Esophagus muscularis mucosa (tissue), 4 donors: ENCODE measurements at regions not wholly inside any gene's neighbourhood (a gene's known extent, or its start where the extent isn't known, plus 50 kb on each side); places are given as distances from the start of the nearest gene placed in this dataset.
A peak's percentile ranks its signal among the peaks of the same experiment; 100 is the strongest.

ENCODE experiments used
- DNase-seq: peaks from one replicate; pipeline ENCODE4 v3.0.0-alpha.2; 2017; ENCODE audit errors: extremely low spot score
- H3K27ac ChIP-seq, 4 donors: fragments of 200-600 bp; sonication (generic); replicated peaks in 1 of 4; 1 replicate in 3 of 4; 2 replicates in 1 of 4; pipeline ENCODE4 v1.5.1; 2016 to 2019; ENCODE audit warnings: mild to moderate bottlenecking in 1 of 4
- H3K27me3 ChIP-seq, 4 donors: fragments of 200-600 bp; sonication (generic); one replicate each; pipeline versions ENCODE4 v1.5.1 to v1.6.0; 2016 to 2019
- H3K36me3 ChIP-seq, 4 donors: fragments of 200-600 bp; sonication (generic); one replicate each; pipeline ENCODE4 v1.5.1; 2016 to 2019
- H3K4me1 ChIP-seq, 4 donors: fragments of 200-600 bp; sonication (generic); one replicate each; pipeline ENCODE4 v1.5.1; 2016 to 2019
- H3K4me3 ChIP-seq, 4 donors: fragments of 200-600 bp; sonication (generic); 1 replicate in 2 of 4; 2 replicates in 2 of 4; pipeline ENCODE4 v1.5.1; 2016 to 2019; ENCODE audit warnings: mild to moderate bottlenecking in 4 of 4, moderate library complexity in 1 of 4
- H3K9me3 ChIP-seq, 4 donors: fragments of 200-600 bp; sonication (generic); 1 replicate in 3 of 4; 2 replicates in 1 of 4; pipeline ENCODE4 v1.5.1; 2016 to 2019
- EP300 ChIP-seq: sonication (generic); formaldehyde crosslinking; IDR thresholded peaks from one replicate; pipeline ENCODE4 v1.6.1; 2017; ENCODE audit warnings: antibody characterized with exemption
- POLR2A ChIP-seq: fragments of 450-650 bp; IDR thresholded peaks from one replicate; pipeline ENCODE4 v1.6.1; 2017; ENCODE audit warnings: antibody characterized with exemption, moderate library complexity, mild to moderate bottlenecking, low read depth
- POLR2AphosphoS5 ChIP-seq, 2 donors: sonication (generic); formaldehyde crosslinking; IDR thresholded peaks; one replicate each; pipeline ENCODE4 v1.6.1; 2017; ENCODE audit warnings: antibody characterized with exemption in 2 of 2
- WGBS: methylation state at CpG from one replicate; pipeline ENCODE4 v1.1.5; 2018; 5-methylcytosine and 5-hydroxymethylcytosine counted together
- intact Hi-C: fragments of 100-400 bp; cut with DNase I; formaldehyde crosslinking; loops from one replicate; pipeline ENCODE4 v1.15.1; 2023
- TF ChIP-seq, protein P1 (sequence below), 3 experiments: fragments of 200-600 bp in 2 of 3; fragments of 450-650 bp in 1 of 3; sonication (generic) in 2 of 3; IDR thresholded peaks; one replicate each; pipeline ENCODE4 v1.5.1; 2017 to 2019; ENCODE audit warnings: antibody characterized with exemption in 3 of 3, mild to moderate bottlenecking in 2 of 3, moderate library complexity in 1 of 3

- Histone ChIP-seq H3K27ac (peak overlapping the region in 2 of 4 donors; percentile 74 to 83), H3K4me3 (no peak overlapping the region), H3K9me3 (no peaks in the 10 kb centered on the region), H3K27me3 (no peaks in the 10 kb centered on the region), H3K4me1 (peaks cover 26 to 58% (median 53%) of the 10 kb centered on the region in 4 donors), H3K36me3 (no peaks in the 10 kb centered on the region)
- DNase-seq = no peak
- TF ChIP-seq EP300 (no peak), POLR2A (no peak), POLR2AphosphoS5 (IDR thresholded peaks at IDR 0.05) (no peak)
- WGBS = 59% methylated on average over 2 of the region's 2 CpGs
- intact Hi-C loops = loop anchor here (10.0 kb wide), 2 partner anchors 119 to 141 kb away; no protein-coding TSS in a partner anchor
Observed at GRCh38 chr7:47634273-47634672, 52.4 kb upstream of the TNS3 start.

- no peak for DNase-seq
- H3K4me1 ChIP-seq = peaks cover 21 to 47% (median 42%) of the 10 kb centered on the region in 4 donors
- H3K27ac ChIP-seq = no peak overlapping the region
- TF ChIP-seq POLR2A (no peak), EP300 (no peak), POLR2AphosphoS5 (IDR thresholded peaks at IDR 0.05) (no peak)
- TF ChIP-seq, protein P1, sequence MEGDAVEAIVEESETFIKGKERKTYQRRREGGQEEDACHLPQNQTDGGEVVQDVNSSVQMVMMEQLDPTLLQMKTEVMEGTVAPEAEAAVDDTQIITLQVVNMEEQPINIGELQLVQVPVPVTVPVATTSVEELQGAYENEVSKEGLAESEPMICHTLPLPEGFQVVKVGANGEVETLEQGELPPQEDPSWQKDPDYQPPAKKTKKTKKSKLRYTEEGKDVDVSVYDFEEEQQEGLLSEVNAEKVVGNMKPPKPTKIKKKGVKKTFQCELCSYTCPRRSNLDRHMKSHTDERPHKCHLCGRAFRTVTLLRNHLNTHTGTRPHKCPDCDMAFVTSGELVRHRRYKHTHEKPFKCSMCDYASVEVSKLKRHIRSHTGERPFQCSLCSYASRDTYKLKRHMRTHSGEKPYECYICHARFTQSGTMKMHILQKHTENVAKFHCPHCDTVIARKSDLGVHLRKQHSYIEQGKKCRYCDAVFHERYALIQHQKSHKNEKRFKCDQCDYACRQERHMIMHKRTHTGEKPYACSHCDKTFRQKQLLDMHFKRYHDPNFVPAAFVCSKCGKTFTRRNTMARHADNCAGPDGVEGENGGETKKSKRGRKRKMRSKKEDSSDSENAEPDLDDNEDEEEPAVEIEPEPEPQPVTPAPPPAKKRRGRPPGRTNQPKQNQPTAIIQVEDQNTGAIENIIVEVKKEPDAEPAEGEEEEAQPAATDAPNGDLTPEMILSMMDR (IDR thresholded peaks at IDR 0.05) = no peak
- H3K9me3 ChIP-seq = no peaks in the 10 kb centered on the region
- no peaks in the 10 kb centered on the region for H3K36me3 ChIP-seq
- whole genome bisulfite sequencing = 96% methylated on average over 10 of the region's 10 CpGs
- no peak overlapping the region for H3K4me3 ChIP-seq
- intact Hi-C loops = loop anchor here (10.0 kb wide), 2 partner anchors 118 to 142 kb away; no protein-coding TSS in a partner anchor
- no peaks in the 10 kb centered on the region for H3K27me3 ChIP-seq
Observed at GRCh38 chr7:47633134-47633533, 51.2 kb upstream of the TNS3 start.
